GM23248 (cell line): ENCODE measurements at regions not wholly inside any gene's neighbourhood (a gene's known extent, or its start where the extent isn't known, plus 50 kb on each side); places are given as distances from the start of the nearest gene placed in this dataset.

Source experiments
- EZH2 ChIP-seq: fragments of 200-600 bp; sonication (generic); IDR thresholded peaks from 2 replicates; pipeline ENCODE4 v1.6.1; 2018; ENCODE audit warnings: antibody characterized with exemption, mild to moderate bottlenecking; ENCODE audit not compliant: insufficient read depth, poor library complexity, severe bottlenecking
- EZH2phosphoT487 ChIP-seq: fragments of 200-600 bp; sonication (generic); IDR thresholded peaks from 2 replicates; pipeline ENCODE4 v1.6.1; 2018; ENCODE audit warnings: antibody characterized with exemption, moderate library complexity, mild to moderate bottlenecking, low read depth; ENCODE audit not compliant: insufficient read depth

GRCh38 chr3:72345237-72345878, 502.9 kb downstream of the SHQ1 start:
- TF ChIP-seq EZH2 (no peak), EZH2phosphoT487 (no peak)
